ENCODE measurements at regions not wholly inside any gene's neighbourhood (a gene's known extent, or its start where the extent isn't known, plus 50 kb on each side); places are given as distances from the start of the nearest gene placed in this dataset.

DNA sequence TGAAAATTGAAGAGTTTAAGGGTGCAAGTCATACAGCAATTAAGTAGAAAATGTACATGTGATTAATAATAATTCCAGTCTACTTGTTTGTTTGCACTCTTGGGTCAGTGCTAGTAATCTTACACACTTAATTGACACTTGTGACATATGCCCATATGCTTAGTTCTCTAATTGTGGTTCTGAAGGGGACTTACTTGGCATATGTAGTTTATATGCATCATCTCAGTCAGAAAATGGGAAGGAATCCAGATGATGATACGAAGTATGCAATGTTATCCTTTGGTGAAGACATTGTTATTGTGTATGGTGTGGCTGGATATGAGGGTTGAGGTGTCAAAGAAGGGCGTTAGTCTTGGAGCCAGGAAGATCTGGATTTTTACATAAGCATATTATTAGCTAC lies 193.5 kb upstream of the HDAC9 start:
- no peak for TF ChIP-seq POLR2AphosphoS5 (IDR thresholded peaks at IDR 0.05; ENCODE audit: low read depth, low read length)
- TF ChIP-seq SIN3A (IDR thresholded peaks at IDR 0.05; ENCODE audit: borderline replicate concordance, insufficient read depth, low read length): no peak
- TF ChIP-seq, protein P1, sequence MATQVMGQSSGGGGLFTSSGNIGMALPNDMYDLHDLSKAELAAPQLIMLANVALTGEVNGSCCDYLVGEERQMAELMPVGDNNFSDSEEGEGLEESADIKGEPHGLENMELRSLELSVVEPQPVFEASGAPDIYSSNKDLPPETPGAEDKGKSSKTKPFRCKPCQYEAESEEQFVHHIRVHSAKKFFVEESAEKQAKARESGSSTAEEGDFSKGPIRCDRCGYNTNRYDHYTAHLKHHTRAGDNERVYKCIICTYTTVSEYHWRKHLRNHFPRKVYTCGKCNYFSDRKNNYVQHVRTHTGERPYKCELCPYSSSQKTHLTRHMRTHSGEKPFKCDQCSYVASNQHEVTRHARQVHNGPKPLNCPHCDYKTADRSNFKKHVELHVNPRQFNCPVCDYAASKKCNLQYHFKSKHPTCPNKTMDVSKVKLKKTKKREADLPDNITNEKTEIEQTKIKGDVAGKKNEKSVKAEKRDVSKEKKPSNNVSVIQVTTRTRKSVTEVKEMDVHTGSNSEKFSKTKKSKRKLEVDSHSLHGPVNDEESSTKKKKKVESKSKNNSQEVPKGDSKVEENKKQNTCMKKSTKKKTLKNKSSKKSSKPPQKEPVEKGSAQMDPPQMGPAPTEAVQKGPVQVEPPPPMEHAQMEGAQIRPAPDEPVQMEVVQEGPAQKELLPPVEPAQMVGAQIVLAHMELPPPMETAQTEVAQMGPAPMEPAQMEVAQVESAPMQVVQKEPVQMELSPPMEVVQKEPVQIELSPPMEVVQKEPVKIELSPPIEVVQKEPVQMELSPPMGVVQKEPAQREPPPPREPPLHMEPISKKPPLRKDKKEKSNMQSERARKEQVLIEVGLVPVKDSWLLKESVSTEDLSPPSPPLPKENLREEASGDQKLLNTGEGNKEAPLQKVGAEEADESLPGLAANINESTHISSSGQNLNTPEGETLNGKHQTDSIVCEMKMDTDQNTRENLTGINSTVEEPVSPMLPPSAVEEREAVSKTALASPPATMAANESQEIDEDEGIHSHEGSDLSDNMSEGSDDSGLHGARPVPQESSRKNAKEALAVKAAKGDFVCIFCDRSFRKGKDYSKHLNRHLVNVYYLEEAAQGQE (IDR thresholded peaks at IDR 0.05; ENCODE audit: insufficient read depth in 1 of 2, low read depth in 2 of 2, low read length in 2 of 2): no peak
- TF ChIP-seq TAF1 (IDR thresholded peaks at IDR 0.05; ENCODE audit: borderline replicate concordance, insufficient read depth, low read length): no peak
- no peak for TF ChIP-seq FOXP2 (optimal IDR thresholded peaks at IDR 0.05; ENCODE audit: borderline replicate concordance, extremely low read depth, extremely low read length, insufficient read depth)

Data from PFSK-1 (cell line).